ENCODE measurements at regions not wholly inside any gene's neighbourhood (a gene's known extent, or its start where the extent isn't known, plus 50 kb on each side); places are given as distances from the start of the nearest gene placed in this dataset.

DNA sequence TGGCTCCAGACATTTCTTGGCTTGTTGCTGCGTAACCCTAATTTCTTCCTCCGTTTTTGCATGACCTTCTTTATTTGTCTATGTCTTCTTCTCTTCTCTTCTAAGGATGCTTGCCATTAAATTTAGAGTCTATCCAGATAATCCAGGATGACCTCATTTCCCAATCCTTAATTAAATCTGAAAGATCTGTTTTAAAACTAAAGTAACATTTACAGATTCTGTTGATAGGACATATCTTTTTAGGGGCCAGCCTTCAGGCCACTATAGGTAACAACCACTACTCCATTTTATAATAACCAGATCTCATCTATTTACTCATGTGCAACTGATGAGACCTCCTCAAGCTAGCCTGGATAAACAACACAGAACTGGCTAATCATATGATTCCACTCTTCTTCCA is 490.5 kb upstream of the SLC10A2 start (continued):
- no peak for TF ChIP-seq HDAC6 (IDR thresholded peaks at IDR 0.05; ENCODE audit: low read depth, low read length)

DNA sequence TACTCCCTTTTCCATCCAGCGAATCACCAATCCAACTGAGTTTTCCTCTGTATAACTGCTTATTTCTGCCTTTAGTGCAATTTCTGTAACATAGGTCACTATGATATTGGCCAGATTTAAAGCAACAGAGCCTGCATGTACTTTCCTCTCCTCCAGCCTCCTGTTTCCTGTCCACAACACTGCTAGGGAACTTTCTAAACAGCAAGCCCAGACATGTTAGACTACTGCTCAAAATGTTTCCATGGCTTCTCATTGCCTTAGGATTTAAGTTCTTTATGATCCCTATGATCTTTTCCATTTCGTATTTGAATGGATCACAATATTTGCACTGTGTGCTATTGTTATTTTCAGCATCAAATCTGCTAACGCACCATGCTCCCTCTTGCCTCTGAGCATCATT is 481.7 kb upstream of the SLC10A2 start:
- no peak overlapping the region for H2BK120ac ChIP-seq (replicated peaks; ENCODE audit: low read depth, low read length)
- H4K8ac ChIP-seq (ENCODE audit: extremely low read depth, insufficient read depth, low read length) = no peak overlapping the region
- H3K9ac ChIP-seq (replicated peaks in 1 of 4; ENCODE audit: extremely low read depth in 1 of 4, low read depth in 3 of 4, low read length in 3 of 4) = no peak overlapping the region
- no peak overlapping the region for H2BK20ac ChIP-seq (ENCODE audit: low read length)
- no peak overlapping the region for H3K56ac ChIP-seq (replicated peaks; ENCODE audit: insufficient read length, low read depth, low read length)
- H3K4me3 ChIP-seq (ENCODE audit: extremely low read depth in 1 of 4, insufficient read depth in 2 of 4, low read depth in 3 of 4, low read length in 4 of 4) = no peak overlapping the region
- H3K79me2 ChIP-seq (ENCODE audit: control insufficient read depth in 1 of 2, insufficient read depth in 2 of 2, low read length in 2 of 2) = no peaks in the 10 kb centered on the region
- no peak overlapping the region for H4K91ac ChIP-seq (replicated peaks; ENCODE audit: insufficient read length, low read length)
- peaks cover 5 to 7% of the 10 kb centered on the region in 2 experiments; a peak in 2 of 4 replicates for H3K9me3 ChIP-seq (ENCODE audit: insufficient read depth in 2 of 2, low read depth in 1 of 2, low read length in 1 of 2)
- no peak overlapping the region for H4K5ac ChIP-seq (ENCODE audit: insufficient read length, low read depth, low read length)
- no peaks in the 10 kb centered on the region for H3K36me3 ChIP-seq (ENCODE audit: control insufficient read depth in 2 of 4, insufficient read depth in 4 of 4, low read length in 3 of 4)
- H3K27me3 ChIP-seq (replicated peaks in 1 of 4; ENCODE audit: control insufficient read depth in 3 of 4, extremely low read depth in 1 of 4, insufficient read depth in 3 of 4, low read length in 3 of 4) = no peaks in the 10 kb centered on the region
- no peak overlapping the region for H3K4me2 ChIP-seq (ENCODE audit: insufficient read depth in 1 of 2, low read depth in 2 of 2, low read length in 2 of 2)
- H2BK15ac ChIP-seq (ENCODE audit: low read length) = no peak overlapping the region
- H3K14ac ChIP-seq (ENCODE audit: insufficient read length) = no peak overlapping the region
- no peak overlapping the region for H2AFZ ChIP-seq (ENCODE audit: low read length)
- WGBS, 2 experiments (ENCODE audit: extremely low coverage in 1 of 2, insufficient coverage in 1 of 2, insufficient read length in 1 of 2, insufficient replicate concordance in 2 of 2, low coverage in 1 of 2, low lambda C conversion rate in 2 of 2, missing lambda C conversion rate in 1 of 2) = 65% methylated on average over 3 of the region's 3 CpGs; no CpG with 5 or more reads in 1 of the 2 experiments
- H3K18ac ChIP-seq (ENCODE audit: extremely low read depth, low read length) = no peak overlapping the region
- no peak overlapping the region for H2AK5ac ChIP-seq (ENCODE audit: low read depth, low read length)
- no peak overlapping the region for H2BK5ac ChIP-seq (ENCODE audit: low read depth, low read length)
- H4K20me1 ChIP-seq (replicated peaks in 1 of 2; ENCODE audit: control insufficient read depth in 1 of 2, insufficient read depth in 2 of 2, low read length in 2 of 2) = no peaks in the 10 kb centered on the region
- ChIA-PET CTCF (ENCODE audit: partially characterized antibody) (no interaction called here), POLR2A (ENCODE audit: partially characterized antibody) (no interaction called here)
- no peak for DNase-seq (ENCODE audit: low read depth in 1 of 2, low spot score in 2 of 2)
- no peak overlapping the region for H3K27ac ChIP-seq (ENCODE audit: low read depth, low read length)
- H2BK12ac ChIP-seq (ENCODE audit: low read depth, low read length) = no peak overlapping the region
- TF ChIP-seq BACH1 (IDR thresholded peaks at IDR 0.05; ENCODE audit: low read length) (no peak), SAP30 (IDR thresholded peaks at IDR 0.05; ENCODE audit: insufficient read depth, insufficient replicate concordance, low read length) (no peak)
- no peak overlapping the region for H3K23ac ChIP-seq (ENCODE audit: insufficient read length)
- no peaks in the 10 kb centered on the region for H3K79me1 ChIP-seq (ENCODE audit: low read depth, low read length)
- H3K4ac ChIP-seq (replicated peaks; ENCODE audit: insufficient read length, low read depth, low read length) = no peak overlapping the region
- no peak for FAIRE-seq
- no peaks in the 10 kb centered on the region for H3K4me1 ChIP-seq (replicated peaks in 1 of 4; ENCODE audit: control insufficient read depth in 3 of 4, insufficient read depth in 4 of 4, low read length in 3 of 4)
- no peaks in the 10 kb centered on the region for H3K23me2 ChIP-seq (ENCODE audit: low read depth, low read length)
